HG03575 (cell line): ENCODE measurements at regions not wholly inside any gene's neighbourhood (a gene's known extent, or its start where the extent isn't known, plus 50 kb on each side); places are given as distances from the start of the nearest gene placed in this dataset.

Experiments used
- ATAC-seq: cut with Tn5 transposase; IDR thresholded peaks from one replicate; pipeline ENCODE4 v1.9.1; 2021; ENCODE audit not compliant: unreplicated experiment, insufficient number of reproducible peaks, low FRiP score; ENCODE audit errors: extremely low read depth

DNA sequence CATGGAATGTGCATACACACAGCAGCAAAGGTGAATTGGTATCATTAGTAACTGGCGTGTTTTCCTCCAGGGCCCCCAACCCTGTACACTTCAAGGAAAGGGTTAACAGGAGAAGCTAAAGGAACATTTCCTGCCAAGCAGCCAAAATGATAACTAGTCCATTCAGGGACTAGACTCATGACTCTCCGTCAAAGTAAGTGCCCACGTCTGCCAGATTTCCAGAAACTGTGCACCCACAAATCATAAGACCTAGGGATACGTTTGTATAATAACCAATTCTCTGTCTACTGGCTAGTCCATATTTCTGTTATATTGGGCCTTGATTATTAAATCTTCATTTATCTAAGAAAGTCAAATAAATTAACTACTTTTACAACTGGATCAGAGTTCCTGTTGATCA is 76.0 kb upstream of the NHSL1 start:
- ATAC-seq = no peak

GRCh38 chr6:138576313-138576712 is 77.0 kb upstream of the NHSL1 start:
- ATAC-seq = no peak

GRCh38 chr6:138577151-138577915 is 78.0 kb upstream of the NHSL1 start:
- no peak for ATAC-seq

- no peak for ATAC-seq
These were observed 80.7 kb upstream of the NHSL1 start for GRCh38 chr6:138580040-138580439.

DNA sequence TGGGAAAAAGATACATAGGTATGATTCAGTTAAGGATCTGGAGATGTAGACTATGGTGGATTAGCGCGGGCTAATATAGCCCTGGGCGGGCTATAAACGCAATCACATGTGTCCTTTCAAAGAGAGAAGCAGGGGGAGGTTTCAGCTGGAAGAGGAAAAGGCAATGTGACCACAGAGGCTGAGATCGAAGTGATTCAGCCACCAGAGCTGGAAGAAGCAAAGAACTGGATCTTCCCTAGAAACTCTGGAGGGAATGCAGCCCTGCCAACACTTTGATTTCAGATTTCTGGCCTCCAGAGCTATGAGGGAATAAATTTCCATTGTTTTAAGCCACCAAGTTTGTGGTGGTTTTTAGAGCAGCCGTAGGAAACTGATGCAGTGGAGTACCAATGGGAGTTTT is 81.5 kb upstream of the NHSL1 start:
- no peak for ATAC-seq

- ATAC-seq = no peak
These were observed 83.3 kb upstream of the NHSL1 start for GRCh38 chr6:138582573-138582972.

DNA sequence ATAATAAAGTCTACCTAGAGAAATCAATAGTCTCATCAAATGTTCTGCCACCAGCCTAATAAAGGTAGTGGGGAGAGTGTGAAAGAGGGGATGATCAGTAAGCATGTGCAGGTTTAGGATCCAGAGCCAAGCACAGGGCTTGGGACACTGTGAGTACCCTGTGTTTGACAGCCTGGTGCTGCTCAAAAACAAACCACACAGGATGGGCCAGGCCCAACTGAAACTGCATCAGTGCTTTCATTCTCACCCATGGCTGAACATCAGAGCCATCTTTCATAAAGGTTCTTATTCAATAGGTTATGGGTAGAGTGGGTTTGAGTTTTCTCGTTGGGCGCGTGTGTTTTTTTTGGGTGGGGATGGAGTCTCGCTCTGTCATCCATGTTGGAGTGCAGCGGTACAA is 87.3 kb upstream of the NHSL1 start:
- ATAC-seq = no peak

- ATAC-seq = no peak
These were observed 89.6 kb upstream of the NHSL1 start for GRCh38 chr6:138588805-138589434.

DNA sequence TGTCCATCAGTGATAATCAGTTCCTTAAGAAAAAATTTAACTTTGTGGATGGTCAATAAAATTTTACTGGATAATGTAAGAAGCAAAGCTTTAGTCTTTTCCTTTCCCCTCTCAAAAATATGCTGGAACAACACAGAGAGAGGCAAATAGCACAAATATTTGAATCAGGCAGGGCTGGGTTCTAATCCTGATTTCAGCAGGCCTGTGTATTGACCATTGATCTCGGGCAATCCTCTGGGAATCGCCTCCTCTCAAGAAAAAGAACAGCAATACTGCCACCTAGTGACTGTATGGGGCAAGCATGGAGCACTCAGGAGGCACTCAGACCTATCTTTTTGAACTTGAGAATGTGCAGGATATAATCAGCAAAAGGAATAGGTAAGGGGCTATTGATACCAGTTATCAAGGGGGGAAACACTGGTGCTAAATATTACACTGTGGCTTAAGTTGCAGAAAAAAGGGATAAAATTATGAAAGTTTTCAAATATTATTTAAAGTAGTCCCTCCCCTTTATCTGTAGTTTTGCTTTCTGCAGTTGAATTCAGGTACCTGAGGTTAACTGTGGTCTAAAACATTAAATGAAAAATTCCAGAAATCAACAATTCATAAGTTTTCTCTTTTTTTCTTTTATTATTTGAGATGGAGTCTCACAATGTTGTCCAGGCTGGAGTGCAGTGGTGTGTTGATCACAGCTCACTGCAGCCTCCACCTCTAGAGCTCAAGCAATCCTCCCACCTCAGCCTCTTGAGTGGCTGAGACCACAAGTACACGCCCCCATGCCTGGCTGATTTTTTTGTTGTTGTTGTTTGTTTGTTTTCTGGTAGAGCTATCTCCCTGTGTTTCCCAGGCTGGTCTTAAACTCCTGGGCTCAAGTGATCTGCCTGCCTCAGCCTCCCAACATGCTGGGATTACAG is 91.8 kb upstream of the NHSL1 start:
- ATAC-seq = no peak

DNA sequence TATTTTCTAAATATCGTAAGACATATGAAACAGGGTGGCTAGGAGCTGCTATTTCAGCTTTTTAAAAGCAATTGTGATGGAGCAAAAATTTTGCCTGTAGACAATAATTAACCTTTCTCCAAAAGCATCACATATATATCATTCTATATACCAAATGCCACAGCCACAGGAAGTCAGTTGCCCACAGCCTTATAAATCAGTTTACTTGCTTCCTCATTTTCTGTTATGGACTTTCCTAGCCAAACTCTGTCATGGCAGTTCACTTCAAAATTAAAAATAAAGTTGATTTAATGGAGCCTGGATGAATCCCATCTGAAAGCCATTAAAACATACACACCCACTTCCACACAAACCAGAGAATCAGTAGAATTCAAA is 93.4 kb upstream of the NHSL1 start:
- ATAC-seq = no peak

DNA sequence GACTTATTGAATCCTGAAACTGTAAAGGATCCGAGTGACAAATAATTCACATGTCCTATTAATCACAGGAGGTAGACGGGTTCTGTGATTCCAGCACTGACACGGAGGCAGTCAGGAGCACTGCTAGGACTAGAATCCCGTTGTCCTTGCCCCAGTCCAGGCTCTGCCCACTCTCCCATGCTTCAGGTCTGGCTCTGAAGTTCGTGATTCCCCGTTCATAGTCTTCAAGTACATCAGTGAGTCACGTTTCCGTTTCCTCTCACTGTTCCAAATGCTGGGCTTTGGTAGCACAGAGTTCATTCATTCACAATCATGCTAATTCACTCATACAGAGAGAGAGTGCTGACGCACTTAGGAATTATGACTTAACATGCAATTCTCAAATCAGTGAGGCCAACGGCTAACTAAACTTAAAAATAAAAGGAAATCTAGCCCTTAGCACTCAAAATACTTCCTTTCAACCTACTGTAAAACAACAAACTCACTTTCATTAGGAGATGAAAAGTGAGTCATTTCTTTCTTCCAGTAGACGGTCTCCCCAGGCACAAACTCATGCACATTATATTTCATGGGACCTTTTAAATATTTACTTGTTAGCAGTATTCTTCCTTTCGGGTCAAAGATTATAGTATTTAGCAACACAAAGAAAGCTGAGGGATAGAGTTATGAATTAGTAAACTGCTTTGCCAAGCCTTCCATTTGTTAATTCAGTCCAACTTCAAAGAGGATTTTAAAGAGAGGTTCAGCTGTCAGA is 94.0 kb upstream of the NHSL1 start:
- peak; percentile 67 for ATAC-seq

GRCh38 chr6:138593909-138594757 is 94.8 kb upstream of the NHSL1 start:
- no peak for ATAC-seq

DNA sequence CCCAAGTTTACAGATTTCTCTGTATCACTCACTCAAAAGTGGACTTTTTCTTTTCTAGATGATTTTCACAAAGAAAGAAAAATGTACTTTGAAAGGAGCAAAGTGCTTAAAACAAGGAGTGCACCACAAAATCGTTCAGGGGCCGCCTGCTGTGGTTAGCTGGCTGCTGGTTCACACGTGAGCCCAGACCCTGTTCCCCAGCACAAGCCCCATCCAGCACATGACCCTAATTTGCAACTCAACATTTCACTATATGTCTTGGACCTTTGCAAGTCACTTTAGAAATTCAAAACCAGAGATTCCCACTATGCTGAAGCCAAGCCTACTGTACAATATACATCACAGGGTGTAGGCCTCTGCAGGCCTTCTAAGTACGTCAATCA is 95.5 kb upstream of the NHSL1 start:
- ATAC-seq = no peak

DNA sequence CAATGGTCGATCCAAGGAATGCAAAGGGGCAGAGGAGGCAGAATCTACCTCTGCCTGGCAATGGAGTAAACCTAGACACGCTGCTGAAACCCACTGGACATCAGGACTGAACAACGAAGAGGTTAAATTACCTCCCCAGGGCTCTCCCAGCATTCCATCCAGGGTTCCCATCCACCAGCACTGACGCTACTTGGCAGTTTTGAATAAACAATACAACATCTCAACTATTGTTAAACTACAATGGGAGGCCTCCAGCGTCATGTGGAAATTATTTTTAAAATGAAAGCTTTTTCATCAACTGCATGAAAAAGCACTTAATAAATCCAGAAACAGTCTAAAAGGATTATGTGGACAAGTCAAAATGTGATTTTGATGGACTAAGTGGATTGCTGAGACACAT is 96.8 kb upstream of the NHSL1 start:
- no peak for ATAC-seq

GRCh38 chr6:138596591-138596990 is 97.3 kb upstream of the NHSL1 start:
- ATAC-seq = no peak

DNA sequence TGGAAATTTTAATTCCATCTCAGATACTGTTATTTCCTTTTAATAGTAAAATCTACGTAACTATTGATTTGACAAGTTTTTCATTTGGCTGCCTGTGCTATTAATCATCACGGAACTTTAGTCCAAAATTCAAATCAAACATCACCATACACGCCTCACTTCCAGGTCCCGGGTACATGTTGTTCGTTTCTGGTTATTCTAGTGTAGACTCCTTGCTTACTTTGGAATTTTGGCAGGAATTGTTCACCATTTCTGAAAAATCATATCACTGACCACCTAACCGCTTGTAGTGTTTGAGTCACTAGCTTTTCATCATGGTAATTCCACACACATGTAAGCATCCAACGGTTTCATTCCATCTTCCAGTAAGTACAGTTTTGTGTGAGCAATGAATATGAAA is 98.0 kb upstream of the NHSL1 start:
- ATAC-seq = no peak

DNA sequence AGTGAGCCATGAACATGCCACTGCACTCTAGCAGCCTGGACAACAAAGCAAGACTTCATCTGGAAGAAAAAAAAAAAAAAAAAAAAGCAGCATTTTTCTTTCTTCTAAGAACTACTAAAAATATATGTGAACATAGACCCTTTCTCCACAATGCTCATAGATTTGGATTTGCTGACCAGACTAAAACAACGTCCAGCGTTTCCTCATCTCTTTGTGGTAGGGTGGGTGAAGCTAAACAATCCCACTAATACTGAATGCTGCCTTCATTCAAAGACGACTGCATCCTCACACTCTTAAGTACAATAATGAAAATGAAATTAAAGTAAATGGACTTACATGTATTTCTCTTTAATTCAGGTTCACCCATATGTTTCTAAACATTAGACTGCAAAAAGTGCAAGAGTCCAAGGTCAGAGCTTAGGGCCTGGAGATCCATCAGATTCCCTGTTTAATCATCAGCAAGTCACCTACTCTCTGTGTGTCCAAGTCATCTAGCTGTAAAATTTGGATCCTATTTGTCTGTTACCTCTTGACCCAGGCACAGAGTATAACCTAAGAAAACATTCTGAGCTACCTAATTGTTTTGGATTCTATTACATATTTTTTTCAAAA is 99.4 kb upstream of the NHSL1 start:
- no peak for ATAC-seq

- no peak for ATAC-seq
These were observed 101.0 kb upstream of the NHSL1 start for GRCh38 chr6:138600261-138600660.
